ENCODE measurements at regions not wholly inside any gene's neighbourhood (a gene's known extent, or its start where the extent isn't known, plus 50 kb on each side); places are given as distances from the start of the nearest gene placed in this dataset.
"Not testable (repeated sequence)": the region's sequence is repeated elsewhere in the genome, so short reads cannot be mapped to it uniquely, and the experiment has no call there.

- no peak for DNase-seq
Measured at GRCh38 chr14:96688629-96689028, 108.6 kb upstream of the VRK1 start.

GRCh38 chr14:96690713-96691383, 106.3 kb upstream of the VRK1 start:
- no peak for DNase-seq

GRCh38 chr14:96693252-96693820, 103.8 kb upstream of the VRK1 start:
- no peak for DNase-seq

- no peak for DNase-seq
Measured at GRCh38 chr14:96693987-96694386, 103.2 kb upstream of the VRK1 start.

GRCh38 chr14:96698960-96699539, 98.1 kb upstream of the VRK1 start:
- peak; percentile 15 for DNase-seq

GRCh38 chr14:96699666-96700065, 97.5 kb upstream of the VRK1 start:
- no peak for DNase-seq

- DNase-seq: no peak
Measured at GRCh38 chr14:96702831-96703230, 94.4 kb upstream of the VRK1 start.

GRCh38 chr14:96705422-96706092, 91.6 kb upstream of the VRK1 start:
- no peak for DNase-seq

GRCh38 chr14:96706893-96707292, 90.3 kb upstream of the VRK1 start:
- no peak for DNase-seq

GRCh38 chr14:96710060-96710666, 87.0 kb upstream of the VRK1 start:
- no peak for DNase-seq

GRCh38 chr14:96711559-96712267, 85.5 kb upstream of the VRK1 start:
- DNase-seq: no peak

- no peak for DNase-seq
Measured at GRCh38 chr14:96713426-96713825, 83.8 kb upstream of the VRK1 start.

- not testable (repeated sequence) for DNase-seq
Measured at GRCh38 chr14:96714537-96714936, 82.6 kb upstream of the VRK1 start.

- no peak for DNase-seq
Measured at GRCh38 chr14:96717116-96717515, 80.1 kb upstream of the VRK1 start.

GRCh38 chr14:96718407-96718806, 78.8 kb upstream of the VRK1 start:
- DNase-seq: no peak

- not testable (repeated sequence) for DNase-seq
Measured at GRCh38 chr14:96720702-96721101, 76.5 kb upstream of the VRK1 start.

GRCh38 chr14:96722736-96723135, 74.4 kb upstream of the VRK1 start:
- DNase-seq: no peak

GRCh38 chr14:96723946-96724345, 73.2 kb upstream of the VRK1 start:
- no peak for DNase-seq

- DNase-seq: no peak
Measured at GRCh38 chr14:96725232-96725631, 72.0 kb upstream of the VRK1 start.

- no peak for DNase-seq
Measured at GRCh38 chr14:96727073-96727472, 70.1 kb upstream of the VRK1 start.

GRCh38 chr14:96727491-96727890, 69.7 kb upstream of the VRK1 start:
- no peak for DNase-seq

GRCh38 chr14:96727980-96728717, 69.0 kb upstream of the VRK1 start:
- DNase-seq: no peak
